ENCODE measurements at regions not wholly inside any gene's neighbourhood (a gene's known extent, or its start where the extent isn't known, plus 50 kb on each side); places are given as distances from the start of the nearest gene placed in this dataset.

DNA sequence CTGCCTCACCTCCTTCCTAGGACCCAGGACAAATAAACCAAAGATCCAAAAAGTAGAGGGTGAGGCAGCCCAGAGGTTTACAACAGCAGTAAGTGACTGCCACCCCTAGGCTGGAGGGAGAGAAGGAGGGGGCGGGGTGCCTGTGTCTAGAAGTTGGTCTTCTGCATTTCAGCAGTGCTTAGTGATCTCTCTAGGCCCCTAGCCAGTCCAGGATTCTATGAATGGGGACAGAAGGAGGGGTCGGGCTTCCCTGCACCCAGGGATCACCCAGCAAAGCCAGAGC is 62.8 kb upstream of the KDM7A start:
- H3K4me3 ChIP-seq (replicated peaks; ENCODE audit: low read depth, low read length): no peak overlapping the region
- TF ChIP-seq CTCF (IDR thresholded peaks at IDR 0.05; ENCODE audit: low read depth, low read length, missing control alignments): no peak
- DNase-seq (ENCODE audit: extremely low read depth, low read depth): no peak

GRCh38 chr7:140238778-140239652 is 62.2 kb upstream of the KDM7A start:
- no peak for DNase-seq (ENCODE audit: extremely low read depth, low read depth)
- no peak overlapping the region for H3K4me3 ChIP-seq (replicated peaks; ENCODE audit: low read depth, low read length)
- TF ChIP-seq CTCF (IDR thresholded peaks at IDR 0.05; ENCODE audit: low read depth, low read length, missing control alignments): no peak

DNA sequence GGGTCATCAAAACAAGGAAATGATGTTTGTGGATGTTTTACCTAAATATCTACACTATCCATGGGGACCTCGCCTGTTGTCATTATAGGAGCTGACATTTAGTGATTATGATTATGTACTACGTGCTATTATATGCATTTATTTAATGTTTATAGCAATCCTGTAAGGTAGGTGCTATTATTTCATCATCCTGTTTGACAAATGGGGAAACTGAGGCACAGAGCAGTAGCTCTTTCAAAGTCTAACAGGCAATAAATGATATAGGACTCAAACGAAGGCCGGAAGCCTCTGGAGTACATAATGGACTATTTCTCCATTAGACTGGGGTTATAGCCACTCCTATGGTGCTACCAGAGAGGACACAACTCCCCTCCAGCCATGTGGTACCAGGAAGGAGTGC is 60.6 kb upstream of the KDM7A start:
- H3K4me3 ChIP-seq (replicated peaks; ENCODE audit: low read depth, low read length): no peak overlapping the region
- DNase-seq (ENCODE audit: extremely low read depth, low read depth): no peak
- no peak for TF ChIP-seq CTCF (IDR thresholded peaks at IDR 0.05; ENCODE audit: low read depth, low read length, missing control alignments)

GRCh38 chr7:140236626-140237025 is 59.8 kb upstream of the KDM7A start:
- DNase-seq (ENCODE audit: extremely low read depth, low read depth): no peak
- TF ChIP-seq CTCF (IDR thresholded peaks at IDR 0.05; ENCODE audit: low read depth, low read length, missing control alignments): no peak
- H3K4me3 ChIP-seq (replicated peaks; ENCODE audit: low read depth, low read length): no peak overlapping the region

DNA sequence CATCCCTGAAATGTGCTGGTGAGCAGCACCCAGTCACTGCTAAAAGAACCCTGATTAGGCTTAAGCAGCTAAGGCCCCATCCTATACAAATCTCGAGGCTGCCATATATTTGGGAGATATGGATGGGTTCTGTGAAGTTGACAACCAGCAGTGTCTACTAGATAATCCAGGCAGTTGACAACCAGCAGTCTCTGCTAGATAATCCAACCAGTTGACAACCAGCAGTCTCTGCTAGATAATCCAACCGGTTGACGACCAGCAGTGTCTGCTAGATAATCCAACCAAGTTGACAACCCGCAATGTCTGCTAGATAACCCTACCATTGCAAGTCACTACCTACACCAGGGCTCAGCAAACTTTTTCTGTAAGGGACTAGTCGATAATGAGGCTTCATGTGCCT is 58.3 kb upstream of the KDM7A start:
- H3K4me3 ChIP-seq (replicated peaks; ENCODE audit: low read depth, low read length): no peak overlapping the region
- TF ChIP-seq CTCF (IDR thresholded peaks at IDR 0.05; ENCODE audit: low read depth, low read length, missing control alignments): no peak
- no peak for DNase-seq (ENCODE audit: extremely low read depth, low read depth)

DNA sequence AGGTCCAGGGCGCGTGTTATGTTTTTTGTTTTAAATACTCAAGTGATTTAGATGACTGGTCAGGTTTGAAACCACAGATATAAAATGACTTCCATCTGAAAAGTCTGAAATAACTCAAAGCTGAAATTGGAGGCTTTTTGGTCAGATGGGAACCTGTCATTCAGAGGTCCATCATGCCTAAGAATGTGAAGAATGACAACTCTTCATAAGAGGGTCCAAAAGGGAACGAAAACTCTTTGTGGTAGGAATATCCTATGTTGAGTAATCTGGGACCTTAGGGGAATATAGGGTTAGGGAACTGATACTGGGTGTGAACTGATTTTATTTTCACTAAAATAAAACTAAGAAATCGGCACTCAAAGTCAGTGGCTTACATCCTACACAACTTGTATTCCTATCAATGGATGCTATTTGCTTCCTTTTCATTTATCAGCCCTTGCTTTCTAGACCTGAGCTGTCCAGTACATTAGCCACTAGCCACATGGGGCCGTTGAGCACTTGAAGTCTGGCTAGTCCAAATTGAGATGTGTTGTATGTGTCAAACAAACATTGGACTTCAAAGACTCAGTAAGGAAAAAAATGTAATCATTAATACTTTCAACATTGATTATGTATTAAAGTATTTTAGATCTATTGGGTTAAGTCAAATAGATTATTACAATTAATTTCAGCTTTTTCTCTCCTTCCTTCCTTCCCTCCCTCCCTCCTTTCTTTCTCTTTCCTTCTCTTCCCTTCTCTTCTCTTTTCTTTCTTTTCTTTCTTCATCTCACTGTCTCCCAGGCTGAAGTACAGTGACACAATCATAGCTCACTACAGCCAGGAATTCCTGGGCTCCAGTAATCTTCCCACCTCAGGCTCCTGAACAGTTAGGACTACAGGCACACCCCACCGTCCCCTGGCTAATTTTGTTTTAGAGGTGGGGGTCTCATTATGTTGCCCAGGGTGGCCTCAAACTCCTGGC is 56.5 kb upstream of the KDM7A start:
- H3K4me3 ChIP-seq (replicated peaks; ENCODE audit: low read depth, low read length): no peak overlapping the region
- DNase-seq (ENCODE audit: extremely low read depth, low read depth): no peak

More for the DNA sequence above, 56.5 kb upstream of the KDM7A start:
- no peak for TF ChIP-seq CTCF (IDR thresholded peaks at IDR 0.05; ENCODE audit: low read depth, low read length, missing control alignments)
